Stimulated activated CD4-positive, alpha-beta T cell treated with anti-CD3 and anti-CD28 coated beads, Interleukin-4, amount 100 ng/mL, for 1 hour (primary cell): ENCODE measurements at regions not wholly inside any gene's neighbourhood (a gene's known extent, or its start where the extent isn't known, plus 50 kb on each side); places are given as distances from the start of the nearest gene placed in this dataset.

Source experiments
- DNase-seq: peaks from one replicate; pipeline ENCODE4 v3.0.0-alpha.2; 2020

DNA sequence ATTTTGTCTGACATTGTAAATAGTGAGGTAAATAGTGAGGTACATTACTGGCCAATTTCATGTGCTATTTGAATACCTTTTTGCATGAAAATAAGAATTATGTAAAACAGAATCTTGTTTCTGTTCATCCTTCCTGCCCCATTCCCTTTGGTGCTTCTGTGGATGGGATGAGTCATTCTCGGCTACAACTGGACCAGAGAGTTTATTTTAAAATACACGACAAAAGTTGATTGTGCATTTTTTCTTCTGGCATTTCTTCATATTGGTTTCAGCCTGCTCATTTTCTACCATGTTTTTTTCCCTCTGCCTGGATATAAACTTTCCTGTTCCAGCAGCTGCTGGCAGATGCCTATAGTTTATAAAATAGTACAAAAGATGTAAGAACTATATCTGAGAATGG lies 107.5 kb downstream of the CYSLTR2 start:
- DNase-seq = no peak

DNA sequence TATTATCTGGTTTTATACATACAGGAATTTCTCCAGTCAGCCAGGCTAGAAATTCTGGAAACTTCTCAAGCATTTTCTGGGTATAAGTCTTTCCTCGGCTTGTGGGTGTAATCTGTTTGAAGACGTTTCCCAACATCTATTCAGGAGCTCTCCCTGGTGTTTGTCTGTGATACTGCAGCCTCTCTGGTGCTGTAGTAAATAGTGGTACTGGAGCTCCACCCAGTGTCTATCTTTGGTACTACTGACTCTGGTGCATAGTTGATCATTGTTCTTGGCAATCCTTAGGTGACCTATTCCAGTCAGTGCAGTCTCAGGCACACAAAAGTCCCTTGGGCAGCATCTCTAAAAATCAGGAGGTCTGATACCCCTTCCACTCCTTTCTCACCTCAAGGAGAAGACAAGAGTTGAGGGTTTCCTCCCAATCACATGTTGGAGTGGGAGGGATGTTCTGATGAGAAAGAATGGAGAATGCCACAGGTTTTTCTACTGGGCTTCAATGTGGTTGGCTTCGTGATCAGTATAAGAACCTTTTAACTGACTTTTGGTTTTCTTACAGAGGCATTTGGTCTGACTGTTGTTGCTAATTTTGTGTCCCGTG lies 115.5 kb downstream of the CYSLTR2 start:
- DNase-seq = peak; percentile 71

DNA sequence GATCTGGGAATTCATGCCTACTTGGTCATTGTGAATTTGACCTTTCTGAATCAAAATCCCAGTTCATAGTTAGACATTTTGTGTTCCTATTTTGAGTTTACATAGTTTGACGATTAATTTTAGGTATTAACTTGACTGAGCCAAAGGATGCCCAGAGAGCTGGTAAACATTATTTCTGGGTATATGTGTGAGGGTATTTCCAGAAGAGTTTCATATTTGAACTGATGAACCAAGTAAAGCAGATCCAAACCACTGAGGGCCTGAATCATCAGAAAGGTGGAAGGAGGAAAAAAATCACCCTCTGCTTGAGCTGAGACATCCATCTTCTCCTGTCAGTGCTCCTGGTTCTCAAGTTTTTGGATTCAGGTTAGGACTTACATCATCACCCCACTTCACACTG lies 116.6 kb downstream of the CYSLTR2 start:
- no peak for DNase-seq

DNA sequence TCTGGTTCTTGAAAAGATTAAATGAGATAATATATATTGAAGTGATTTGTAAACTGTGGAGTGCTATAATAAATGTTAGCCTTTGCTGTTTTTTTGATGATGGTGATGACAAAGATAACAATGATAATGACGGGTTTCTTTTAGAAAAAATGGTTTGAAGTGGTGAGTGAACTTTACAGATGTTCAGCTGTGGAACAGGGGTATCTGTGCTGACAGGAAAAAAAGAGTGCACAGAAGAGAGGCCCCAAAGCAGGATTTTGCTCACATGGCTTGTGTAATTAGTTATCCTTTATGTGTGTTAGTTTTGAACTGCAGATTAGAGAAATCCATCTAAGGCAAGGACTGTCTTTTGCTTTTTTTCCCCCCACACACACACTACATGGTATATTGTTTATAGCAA lies 119.2 kb downstream of the CYSLTR2 start:
- no peak for DNase-seq

DNA sequence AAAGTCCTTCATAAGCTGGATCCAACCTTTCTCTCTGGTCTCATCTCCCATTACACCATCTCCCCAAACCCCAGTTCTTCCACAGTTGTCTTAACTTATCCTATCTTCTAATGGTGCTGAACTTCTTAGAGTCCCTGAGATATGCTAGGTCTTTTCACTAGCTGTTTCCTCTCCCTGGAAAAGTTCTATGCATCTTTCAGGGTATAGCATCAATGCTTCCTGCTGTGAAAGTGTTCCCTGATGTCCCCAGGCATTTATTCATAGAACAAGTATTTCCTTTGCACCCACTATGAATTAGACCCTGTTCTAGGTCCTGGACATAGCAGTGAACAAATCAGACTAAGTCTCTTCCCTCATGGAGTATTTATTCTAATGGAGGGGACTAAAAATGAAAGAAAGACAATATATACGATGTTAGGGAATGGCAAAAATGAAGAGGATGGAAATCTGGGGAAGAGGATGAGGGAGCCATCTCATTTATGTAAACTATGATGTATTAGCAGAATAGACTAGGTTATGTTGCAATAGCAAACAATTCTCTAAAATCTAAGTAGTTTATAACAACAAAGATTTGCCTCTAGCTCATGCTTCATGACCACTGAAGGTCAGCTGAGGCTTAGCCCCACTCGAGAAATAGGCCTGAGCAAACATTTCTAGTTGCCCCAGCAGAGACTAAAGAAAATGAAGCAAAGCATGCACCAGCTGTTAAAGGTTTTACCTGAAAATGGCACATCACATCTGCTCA lies 120.0 kb downstream of the CYSLTR2 start:
- no peak for DNase-seq

DNA sequence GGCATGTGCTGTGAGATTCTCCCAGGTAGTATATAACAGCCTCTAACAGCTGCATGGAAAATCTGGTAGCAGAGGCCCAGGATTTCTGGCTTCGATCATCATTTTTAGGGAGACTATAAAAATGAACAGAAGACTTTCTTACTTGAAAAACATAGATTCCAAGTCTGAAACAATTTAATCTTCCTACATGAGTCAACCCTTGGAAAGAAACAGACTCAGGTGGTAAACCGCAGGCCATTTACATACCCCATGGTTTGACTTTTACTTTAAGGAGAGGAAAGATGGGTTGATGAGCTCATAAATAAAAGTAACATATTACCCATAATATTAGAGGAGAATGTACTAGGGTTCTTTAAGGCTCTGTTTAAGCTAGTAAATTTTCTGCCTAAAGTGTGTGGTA lies 121.6 kb downstream of the CYSLTR2 start:
- DNase-seq = no peak

DNA sequence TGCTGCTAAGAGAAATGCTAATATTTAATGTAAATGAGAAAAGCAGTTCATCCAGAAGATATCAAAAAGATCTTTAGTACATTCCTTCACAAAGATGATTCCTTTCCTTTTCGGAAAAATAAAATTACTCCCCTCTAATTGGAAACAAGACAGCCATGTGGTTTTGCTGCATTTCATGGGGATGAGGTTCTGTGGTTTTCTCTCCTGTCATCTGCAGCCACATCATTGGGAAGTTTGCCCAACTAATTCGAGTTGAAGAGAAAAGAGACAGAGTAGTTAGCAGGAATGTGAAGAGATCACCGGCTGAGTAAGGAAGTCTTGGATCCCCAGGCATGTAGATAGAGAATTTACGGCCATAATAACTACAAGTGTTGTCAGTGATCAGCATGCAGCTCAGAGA lies 122.1 kb downstream of the CYSLTR2 start:
- no peak for DNase-seq

- no peak for DNase-seq
Measured at GRCh38 chr13:48776401-48776800, 122.7 kb downstream of the CYSLTR2 start.

DNA sequence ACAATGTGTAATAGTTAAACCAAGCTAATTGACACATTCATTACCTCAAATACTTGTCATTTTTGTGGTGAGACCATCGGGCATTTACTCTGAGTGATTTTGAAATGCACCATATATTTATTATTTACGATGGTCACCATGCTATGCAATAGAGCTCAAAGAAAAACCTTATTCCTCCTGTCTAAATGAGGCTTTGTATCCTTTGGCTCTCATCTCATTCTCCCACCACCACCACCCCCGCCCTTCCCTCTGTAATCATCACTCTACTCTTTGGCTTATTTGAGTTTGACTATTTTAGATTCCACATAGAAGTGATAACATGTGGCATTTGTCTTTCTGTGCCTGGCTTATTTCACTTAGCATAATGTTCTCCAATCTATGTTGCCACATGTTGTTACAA lies 124.9 kb downstream of the CYSLTR2 start:
- no peak for DNase-seq

GRCh38 chr13:48780713-48781341 lies 127.1 kb downstream of the CYSLTR2 start:
- no peak for DNase-seq

GRCh38 chr13:48782429-48782840 lies 128.7 kb downstream of the CYSLTR2 start:
- no peak for DNase-seq

- no peak for DNase-seq
Measured at GRCh38 chr13:48783181-48783630, 129.5 kb downstream of the CYSLTR2 start.

DNA sequence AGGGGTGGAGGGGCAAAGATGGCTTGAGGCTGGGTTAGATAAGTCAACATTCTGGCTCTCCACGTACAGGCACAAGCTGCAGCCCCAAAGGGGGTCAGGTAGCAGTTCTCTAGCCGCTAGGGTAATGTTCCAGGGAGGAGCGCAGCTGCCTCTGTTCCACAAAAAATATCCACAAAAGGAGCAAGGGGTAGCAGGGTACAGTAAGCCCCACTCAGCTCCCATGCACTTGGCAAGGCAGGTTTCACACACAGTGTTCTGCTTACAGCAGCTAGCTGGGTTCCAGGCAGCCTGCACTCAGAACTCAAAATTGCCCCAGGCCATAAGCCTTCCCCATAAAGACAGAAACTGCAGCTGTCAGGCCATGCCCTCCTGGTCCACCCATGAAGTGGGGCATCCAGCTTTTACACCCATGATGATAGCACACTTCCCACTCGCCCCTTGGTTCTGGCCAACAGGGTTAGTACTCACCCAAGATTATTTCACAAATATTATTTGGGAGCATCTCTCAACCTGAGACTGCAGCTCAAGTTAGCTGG lies 130.0 kb downstream of the CYSLTR2 start:
- DNase-seq = no peak

DNA sequence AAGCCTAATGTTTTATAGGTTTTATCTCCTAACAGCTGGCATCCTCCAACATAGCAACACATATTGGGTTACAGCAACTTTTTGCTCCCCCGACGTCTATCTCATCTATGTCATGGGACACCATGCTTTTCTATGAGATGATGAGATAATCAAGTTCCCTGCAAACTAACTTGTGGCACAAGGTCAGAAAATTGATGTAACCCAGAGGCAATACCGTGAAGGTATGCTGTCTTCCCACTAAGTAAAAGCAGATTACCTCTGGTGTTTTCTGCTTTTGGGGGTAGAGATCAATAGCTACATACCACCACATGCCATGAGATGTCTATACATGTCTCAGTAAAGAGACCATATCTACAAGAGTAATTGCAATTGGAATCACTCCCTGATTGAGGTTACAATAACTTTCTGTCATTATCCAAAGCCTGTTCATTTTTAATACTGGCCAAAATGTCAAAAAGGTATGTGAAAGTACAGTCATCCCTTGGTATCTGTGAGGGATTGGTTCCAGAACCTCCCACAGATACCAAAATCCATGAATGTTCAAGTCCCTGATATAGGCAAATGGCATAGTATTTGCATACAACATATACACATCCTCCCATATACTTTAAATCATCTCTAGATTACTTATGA lies 131.3 kb downstream of the CYSLTR2 start:
- DNase-seq = no peak

DNA sequence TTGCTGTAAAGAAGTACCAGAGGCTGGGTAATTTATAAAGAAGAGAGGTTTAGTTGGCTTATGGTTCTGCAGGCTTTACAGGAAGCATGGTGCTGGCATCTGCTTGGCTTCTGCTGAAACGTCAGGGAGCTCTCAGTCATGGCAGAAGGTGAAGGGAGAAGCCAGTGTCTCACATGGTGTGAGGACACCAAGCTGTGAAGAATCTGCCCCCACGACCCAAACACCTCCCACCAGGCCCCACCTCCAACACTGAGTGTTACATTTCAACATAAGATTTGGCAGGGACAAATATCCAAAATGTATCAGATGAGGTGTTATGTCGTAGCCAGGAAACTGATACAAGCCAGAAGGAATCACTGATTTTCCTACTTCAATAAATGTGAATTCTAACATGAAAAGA lies 136.5 kb downstream of the CYSLTR2 start:
- no peak for DNase-seq

GRCh38 chr13:48790966-48791365 lies 137.2 kb downstream of the CYSLTR2 start:
- DNase-seq = no peak

DNA sequence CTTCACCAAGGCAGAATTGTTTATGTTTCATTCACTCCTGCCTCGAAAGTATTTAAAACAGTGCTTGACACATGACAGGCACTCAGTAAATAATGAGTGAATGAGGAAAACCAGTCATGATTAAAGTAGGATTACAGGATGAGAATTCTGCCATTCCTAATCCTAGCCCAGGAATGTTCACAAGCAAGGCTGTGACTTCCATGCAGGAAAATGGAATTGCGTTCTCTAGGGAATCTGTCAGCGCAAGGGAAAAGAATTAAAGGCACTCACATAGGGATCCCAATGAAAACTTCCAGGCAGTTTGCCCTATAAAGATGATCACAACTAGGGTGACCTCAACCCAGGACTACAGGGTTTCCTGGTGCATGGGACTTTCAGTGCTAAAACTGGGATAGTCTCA lies 143.4 kb downstream of the CYSLTR2 start:
- no peak for DNase-seq

DNA sequence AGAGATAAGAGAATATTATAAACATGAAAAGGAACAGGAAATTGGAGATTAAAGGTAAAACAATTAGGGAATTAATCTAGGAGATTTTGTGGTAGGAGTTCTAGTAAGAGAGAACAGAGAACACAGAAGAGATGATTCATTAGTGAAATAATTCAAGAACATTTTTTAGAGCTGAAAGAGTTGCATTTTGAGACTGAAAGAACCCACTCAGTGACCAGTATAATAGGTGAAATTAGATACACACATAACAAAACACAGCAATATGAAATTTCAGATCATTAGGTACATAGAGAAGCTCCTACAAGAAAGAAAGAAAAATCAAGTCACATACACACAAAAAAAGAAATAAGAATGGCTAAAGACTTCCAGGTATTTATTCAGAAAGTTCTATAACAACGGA lies 144.0 kb downstream of the CYSLTR2 start:
- no peak for DNase-seq

- DNase-seq = no peak
Measured at GRCh38 chr13:48798180-48798579, 144.5 kb downstream of the CYSLTR2 start.

GRCh38 chr13:48801255-48801654 lies 147.5 kb downstream of the CYSLTR2 start:
- DNase-seq = no peak

DNA sequence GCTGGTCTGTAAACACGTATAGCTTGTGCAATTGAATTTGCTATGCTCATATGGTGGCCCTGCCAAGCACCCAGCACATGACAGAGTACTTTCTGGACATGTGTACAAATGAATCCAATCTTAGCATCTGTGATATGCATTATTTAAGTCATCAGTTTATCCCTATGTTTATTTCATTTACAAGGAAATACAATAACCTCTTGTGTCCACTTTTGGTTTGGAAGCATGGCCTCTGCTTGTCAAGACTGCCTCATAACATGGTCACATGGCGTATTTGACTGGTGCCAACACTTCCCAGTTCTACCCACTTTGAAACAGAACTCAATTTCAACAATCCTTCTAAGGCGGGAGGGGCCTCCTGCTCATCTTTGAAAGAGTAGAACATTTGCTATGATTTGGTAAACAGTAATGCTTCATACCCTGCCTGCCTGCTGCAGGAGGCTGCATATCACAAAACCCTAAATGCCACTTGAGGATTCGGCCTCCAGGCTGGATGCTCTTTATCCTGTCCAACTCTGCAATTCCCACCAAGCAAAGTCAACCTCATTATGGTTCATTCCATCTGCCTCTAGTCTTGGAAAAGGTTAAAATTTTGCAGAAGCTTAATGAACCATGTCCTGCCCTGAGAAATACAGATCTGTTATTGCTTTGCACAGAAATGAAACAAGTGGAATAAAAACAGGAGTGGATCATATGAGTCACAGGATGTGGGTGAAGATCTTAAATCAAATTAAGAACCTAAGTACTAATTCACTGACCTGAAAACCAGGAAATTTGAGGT lies 151.3 kb downstream of the CYSLTR2 start:
- no peak for DNase-seq

GRCh38 chr13:48806522-48806921 lies 152.8 kb downstream of the CYSLTR2 start:
- DNase-seq = no peak

DNA sequence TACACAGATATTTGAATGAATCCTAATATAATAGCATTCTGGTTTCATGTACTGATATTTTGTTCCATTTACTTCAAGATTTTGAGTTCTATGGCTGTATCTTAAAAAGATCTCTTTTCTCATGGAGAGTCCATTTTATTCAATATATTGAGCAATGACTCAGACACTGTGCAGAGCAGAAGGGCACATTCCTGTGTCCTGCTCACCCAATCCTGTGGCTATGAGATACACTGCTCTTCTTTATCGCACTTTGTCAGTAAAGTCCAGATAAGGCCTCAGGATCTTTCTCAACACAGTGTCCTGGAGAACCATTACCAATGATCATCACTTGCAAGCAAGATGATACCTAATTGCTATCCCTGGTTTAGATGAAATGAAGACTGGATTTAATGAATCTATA lies 155.0 kb downstream of the CYSLTR2 start:
- no peak for DNase-seq
